HG03520 (cell line): ENCODE measurements at regions not wholly inside any gene's neighbourhood (a gene's known extent, or its start where the extent isn't known, plus 50 kb on each side); places are given as distances from the start of the nearest gene placed in this dataset.
A peak's percentile ranks its signal among the peaks of the same experiment; 100 is the strongest.
"Not testable (repeated sequence)": the region's sequence is repeated elsewhere in the genome, so short reads cannot be mapped to it uniquely, and the experiment has no call there.

Experiments
- ATAC-seq: cut with Tn5 transposase; IDR thresholded peaks from one replicate; pipeline ENCODE4 v1.9.1; 2021; ENCODE audit warnings: mild to moderate bottlenecking, moderate library complexity; ENCODE audit not compliant: unreplicated experiment

DNA sequence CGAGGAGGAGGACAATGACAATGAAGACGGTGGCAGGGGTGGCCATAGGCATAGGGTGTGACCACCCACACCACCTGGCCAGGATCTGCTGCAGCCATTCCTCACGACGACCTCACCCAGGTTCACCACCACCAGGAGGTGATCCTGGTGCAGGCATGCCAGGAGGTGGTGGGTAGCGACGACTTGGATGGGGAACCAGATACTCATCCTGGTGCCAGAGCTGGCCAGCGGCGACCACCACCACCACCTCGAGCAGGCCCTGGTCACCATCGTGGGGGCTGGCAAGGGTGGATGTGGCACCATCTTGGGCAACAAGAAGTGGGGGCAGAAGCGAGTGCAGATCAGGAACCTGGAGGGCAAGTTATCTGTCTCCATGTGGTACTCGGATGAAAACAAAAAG lies 117.1 kb upstream of the NXPH2 start:
- no peak for ATAC-seq

DNA sequence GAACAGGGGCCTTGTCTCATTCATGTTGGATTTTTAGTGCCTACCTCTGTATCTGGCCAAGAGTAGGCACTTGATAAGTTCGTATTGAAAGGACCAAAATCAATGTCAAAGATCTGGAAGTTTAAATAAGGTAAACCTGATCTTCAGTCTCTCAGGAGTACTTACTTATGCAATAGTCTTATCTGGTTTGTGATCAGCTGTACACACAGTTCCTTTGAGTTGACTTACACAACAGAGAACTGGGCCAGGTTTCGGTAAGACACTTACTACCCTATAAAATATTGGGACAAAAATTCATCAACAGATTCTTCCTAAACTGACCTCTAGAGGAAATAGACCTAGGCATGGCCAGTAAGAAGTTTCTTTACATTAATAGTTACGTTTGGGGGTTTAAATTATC lies 113.6 kb upstream of the NXPH2 start:
- no peak for ATAC-seq

DNA sequence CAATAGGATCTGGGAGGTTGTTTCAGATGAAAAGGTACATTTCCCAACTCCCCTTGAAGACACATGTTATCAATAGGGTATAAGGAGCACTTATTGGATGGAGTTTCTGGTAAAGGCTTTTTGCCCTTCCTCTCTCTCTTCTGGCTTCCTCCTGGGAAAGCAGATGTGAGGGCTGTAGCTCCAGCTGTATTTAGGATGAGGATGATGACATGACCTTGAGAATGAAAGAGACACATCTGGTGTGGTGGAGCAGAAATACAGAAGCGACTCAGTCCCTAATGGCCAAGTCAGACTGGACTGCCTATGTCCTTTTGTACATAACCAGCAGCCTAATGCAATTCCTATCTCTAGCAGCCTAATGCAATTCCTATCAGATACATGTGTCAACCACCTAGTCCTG lies 100.9 kb upstream of the NXPH2 start:
- ATAC-seq, result no peak

DNA sequence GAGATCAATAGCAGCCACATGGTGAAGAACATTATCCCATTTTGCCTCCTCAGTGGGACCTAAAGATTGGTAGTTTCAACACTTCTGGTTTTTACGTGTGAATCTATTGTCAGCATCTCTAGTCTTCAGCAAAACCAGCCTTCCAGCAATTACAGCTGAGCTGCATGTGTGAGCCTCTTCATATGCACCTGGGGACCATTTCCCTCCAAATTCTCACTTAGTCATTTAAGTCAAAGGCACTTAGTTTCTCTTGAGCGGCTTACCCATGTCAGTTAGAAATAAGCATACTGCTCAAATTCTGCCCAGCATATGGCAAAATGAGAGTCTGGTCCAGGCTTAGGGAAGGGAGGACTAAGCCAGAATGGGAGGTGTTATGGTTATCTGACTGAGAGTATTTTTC lies 99.7 kb upstream of the NXPH2 start:
- ATAC-seq, result no peak

DNA sequence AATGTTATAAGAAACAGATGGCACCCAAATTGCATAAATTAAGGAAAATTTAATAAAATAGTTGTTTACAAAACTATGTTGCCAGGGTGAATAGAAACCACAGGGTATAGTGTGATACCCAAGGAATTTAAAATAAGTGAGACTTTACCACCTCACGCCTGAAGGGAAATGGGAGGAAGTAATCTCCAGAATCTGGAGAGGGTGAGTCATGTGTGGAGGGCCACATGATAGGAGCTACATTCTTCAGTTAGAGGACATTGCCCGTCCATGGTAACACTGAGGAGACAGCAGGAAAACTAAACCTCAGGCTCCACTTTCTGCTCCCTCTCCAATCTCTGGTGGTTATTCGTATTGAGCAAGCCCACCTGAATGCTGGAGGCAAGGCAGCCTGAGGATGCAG lies 97.2 kb upstream of the NXPH2 start:
- ATAC-seq, result no peak

DNA sequence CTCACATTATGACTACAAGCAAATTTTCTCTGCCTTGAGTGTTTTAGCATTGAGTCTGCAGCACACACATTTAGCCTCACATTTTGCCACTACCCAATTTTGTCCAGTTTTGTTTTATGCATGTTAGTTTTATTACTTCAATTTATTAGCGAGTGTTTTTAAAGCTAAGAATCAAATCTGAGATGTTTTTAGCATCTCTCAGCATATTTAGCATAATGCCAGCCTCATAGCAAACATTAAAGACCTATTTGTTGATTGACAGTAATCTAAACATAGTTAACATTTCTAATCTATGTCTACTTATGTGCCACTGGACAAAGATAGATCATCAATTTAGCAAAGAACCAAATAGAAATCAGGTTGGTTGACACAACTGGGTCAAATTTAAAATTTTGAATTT lies 94.1 kb upstream of the NXPH2 start:
- no peak for ATAC-seq

DNA sequence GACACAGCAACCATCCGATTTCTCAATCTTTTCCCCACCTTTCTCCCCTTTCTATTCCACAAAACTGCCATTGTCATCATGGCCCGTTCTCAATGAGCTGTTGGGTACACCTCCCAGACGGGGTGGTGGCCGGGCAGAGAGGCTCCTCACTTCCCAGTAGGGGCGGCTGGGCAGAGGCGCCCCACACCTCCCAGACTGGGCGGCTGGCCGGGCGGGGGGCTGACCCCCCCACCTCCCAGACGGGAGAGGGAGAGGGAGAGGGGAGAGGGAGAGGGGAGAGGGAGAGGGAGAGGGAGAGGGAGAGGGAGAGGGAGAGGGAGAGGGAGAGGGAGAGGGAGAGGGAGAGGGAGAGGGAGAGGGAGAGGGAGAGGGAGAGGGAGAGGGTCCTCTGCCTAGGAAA lies 91.9 kb upstream of the NXPH2 start:
- not testable (repeated sequence) for ATAC-seq

DNA sequence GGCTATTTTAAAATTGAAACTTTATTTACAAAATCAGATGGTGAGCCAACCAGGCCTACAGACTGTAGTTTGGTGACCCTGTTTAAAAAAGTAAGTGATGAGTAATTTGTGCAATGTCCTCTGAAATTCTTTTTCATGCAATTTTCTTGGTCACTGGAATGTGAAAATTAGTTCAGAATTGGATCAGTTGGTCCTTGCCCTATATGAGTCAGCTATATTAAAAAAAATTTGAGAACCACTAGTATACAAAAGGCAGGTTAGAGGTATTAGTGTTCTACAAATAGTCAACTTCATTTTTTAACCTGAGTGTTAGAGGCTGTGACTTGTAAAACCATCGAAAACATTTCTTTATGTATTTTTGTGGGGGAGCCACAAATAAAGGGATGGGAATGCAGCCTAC lies 91.1 kb upstream of the NXPH2 start:
- no peak for ATAC-seq

DNA sequence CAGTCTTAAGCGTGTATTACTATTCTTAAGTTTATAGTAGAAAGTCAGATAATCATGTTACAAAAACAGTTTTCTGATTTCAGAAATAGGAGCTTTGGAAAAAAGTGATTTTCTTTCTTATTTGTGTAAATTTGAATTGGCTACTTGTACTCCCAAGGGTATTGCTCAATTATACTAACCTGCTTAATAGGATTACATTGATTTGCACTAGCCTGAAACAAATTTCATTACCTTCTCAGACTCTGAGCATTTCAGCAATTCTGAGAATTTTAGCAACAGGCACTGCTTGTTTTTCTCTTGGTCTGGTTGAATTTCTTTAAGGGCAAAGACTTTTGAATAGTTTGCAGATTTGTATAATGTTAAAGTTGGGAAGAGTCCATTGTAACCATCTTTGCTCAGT lies 87.2 kb upstream of the NXPH2 start:
- ATAC-seq, result no peak

DNA sequence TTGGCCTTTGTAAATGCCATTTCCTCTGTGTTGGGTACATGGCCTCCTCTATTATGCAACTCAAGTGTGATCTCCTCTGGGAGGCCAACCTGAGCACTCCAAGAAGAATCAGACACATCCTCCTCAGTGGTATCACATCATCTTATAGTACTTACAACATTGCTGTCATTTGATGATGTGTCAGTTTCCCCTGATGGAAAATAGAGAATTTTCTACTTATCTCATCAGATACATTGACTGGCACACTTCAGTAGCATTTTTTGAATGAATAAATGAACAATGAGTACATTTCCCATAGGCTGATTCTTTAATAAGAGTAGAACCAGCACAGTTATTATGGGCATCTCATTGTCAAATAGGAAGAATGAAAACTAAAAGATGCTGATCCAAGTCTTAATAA lies 86.6 kb upstream of the NXPH2 start:
- no peak for ATAC-seq

DNA sequence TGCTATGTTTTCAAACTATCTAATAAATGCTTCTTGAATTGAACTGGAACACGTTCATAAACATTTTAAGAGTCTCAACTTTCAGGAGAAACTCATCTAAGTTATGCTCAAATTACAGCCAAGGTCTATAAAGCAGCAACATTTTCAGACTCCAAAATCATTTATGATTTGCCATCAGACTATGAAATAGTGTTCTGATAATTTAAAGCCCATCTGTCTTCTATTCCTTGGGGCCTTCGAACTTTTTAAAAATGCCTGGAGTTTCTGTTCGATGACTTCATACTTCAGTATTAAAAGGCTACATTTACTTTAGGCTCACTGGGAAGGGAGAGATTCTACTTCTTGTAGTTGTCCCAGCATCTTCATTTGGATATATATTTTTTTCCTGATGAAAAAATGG lies 73.6 kb upstream of the NXPH2 start:
- no peak for ATAC-seq

DNA sequence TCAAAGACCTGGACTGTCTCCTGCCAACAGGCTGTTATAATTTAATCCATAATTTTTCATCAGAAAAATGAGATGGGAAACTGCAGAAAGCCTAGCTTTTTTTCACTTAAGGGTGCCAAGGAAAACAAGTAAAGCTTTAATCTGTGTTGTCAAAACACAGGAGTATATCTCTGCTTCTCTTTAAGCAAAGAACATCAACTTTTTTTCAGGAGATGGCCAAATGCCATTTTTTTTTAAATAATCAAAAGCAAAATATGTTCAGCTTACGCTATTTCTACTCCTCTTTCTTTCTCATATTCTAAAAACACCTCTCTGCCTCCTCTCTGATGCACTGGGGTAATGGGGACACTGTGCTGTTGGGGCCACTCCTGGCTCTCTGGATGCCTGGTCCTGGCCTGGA lies 73.1 kb upstream of the NXPH2 start:
- no peak for ATAC-seq

DNA sequence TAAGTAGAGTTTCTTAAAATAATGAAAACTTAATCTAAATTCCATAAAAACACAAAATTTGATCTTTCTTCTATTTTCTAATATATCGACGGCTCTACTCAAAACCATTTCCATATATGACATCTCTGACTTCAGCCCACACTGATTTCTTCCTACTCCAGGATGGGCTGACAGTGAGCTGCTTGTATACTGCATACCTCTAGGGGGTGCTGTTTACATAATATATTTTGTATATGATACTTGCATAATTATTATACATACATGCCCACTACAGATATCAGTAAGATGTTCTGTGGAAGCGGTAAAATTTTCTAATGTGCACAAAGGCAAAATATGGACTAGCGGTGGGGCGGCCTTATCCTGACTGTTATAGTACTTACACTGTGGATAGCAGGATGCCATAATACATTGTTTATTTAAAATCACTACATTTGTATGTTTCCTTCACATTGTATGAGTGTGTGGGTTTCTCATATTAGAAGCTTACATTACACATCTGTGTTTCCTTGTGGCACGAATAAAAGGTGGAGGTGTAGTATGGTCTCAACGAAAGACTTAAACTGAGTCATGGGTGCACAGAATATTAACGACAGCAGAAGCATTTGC lies 66.1 kb upstream of the NXPH2 start:
- peak; percentile 96 for ATAC-seq

DNA sequence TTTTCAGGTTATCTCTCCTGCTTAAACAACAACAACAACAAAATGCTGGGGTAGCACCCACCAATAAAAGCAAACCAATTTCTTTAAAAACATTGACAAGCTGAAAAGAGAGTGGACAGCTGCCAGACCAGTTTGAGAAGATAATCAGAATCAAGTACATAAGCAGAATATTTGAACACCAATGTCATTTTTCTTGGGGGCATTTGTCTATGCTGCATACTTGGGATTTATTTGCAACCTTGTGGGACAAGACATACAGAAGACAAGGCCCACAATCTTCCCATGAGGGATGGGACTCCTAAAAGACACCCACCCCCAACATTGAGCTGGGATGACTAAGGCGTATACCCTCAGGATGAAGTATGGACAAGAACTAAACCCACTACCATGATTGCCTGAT lies 62.2 kb upstream of the NXPH2 start:
- no peak for ATAC-seq

DNA sequence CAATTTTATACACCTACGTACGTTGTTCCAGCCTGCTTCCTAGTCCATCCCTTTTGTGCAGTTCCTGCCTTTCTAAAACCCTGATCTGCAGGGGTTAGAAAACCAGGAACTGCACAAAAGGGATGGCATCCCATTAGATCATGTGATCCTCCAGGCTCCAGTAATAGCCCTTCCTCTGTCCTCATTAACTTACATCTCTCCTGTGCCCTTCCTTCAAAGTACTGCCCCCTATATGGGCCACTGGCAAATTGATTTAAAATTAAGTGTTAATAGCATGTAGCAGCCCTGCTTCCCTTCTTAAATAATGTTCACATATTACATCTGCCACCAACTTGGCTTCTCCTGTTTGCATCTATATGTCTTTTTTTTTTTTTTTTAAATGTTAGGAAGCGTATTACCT lies 61.3 kb upstream of the NXPH2 start:
- ATAC-seq, result no peak

DNA sequence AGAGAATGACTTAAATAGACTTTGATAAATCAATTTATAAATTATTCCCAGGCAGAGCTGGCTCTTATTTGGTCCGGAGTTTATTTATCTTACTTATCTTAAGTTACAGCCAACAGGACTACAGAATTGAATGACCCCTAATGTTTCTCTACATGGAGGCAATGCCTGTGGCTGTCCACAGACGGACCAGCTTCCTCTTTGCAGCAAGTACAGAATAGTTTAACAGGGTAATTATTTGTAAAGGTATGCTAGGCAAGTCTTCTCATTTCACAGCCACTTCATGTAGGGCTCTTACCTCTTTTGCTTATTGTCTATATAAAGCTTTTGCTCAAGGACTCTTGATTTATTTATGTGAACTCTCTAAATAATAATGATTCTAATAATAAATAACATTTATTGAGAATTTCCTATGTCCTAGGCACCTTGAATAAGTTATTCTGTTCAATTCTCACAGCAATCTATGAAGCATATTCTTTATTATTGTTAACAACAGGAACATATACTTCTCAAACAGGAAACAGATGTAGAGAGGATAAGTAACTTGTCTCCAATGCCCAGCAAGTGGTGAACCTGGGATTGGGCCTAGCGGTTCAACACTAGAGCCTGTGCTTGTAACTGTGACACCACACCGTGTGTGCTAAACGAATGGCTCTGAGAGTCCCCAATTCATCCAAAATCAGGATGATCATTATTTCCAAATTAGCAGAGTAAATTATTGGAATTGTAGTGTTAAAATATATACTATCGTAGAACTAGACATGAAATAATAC lies 58.8 kb upstream of the NXPH2 start:
- ATAC-seq, result no peak

DNA sequence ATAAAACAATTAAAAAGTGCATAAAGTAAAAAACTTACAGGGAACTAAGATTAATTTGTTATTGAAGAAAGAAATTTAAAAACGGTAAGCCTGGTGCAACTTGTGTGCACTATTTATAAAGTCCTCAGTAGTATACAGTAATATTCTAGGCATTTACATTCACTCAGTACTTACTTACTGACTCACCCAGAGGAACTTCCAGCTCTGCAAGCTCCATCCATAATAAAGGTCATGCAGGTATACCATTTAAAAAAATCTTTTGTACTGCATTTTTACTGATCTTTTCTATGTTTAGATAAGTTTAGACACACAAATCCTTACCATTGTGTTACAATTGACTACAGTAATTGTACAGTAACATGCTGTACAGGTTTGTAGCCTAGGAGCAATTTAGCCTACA lies 51.5 kb upstream of the NXPH2 start:
- no peak for ATAC-seq

DNA sequence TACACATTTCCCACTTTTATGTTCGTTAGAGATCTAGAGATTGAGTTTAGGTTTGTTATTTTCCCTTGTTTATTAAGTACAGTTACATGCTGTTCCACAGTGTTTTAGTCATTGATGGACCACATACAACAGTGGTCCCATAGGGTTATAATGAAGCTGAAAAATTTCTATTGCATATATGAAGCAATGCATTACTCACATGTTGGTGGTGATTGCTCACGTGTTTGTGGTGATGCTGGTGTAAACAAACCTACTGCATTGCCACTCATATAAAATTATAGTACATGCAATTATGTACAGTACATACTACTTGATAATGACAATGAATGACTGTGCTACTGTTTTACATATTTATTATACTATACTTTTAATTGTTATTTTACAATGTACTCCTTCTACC lies 51.0 kb upstream of the NXPH2 start:
- ATAC-seq, result no peak

DNA sequence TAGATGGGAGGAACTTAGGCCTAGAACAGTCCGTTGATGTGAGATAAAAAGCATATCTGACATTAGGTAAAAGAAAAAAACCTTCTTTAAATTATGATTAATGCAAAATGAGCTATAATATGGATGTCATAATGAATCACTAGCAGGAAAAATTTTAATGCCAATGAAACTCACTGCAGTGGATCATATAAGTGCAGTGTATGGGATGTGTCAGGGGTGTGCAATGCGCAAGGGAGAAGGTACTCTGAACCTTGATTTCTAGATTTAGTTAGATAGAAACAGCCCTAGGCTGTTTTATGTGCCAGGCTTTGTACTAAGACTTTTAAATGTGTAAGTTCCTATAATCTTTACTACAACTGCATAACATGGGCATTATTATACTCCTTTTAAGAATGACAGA lies 50.4 kb upstream of the NXPH2 start:
- no peak for ATAC-seq
